Endothelial cell of umbilical vein (primary cell): ENCODE measurements at regions not wholly inside any gene's neighbourhood (a gene's known extent, or its start where the extent isn't known, plus 50 kb on each side); places are given as distances from the start of the nearest gene placed in this dataset.

ENCODE experiments used
- BruUV-seq: library from RNA; stranded (reverse); fragments of 400-500 nt; replicated peaks from 2 replicates; lab custom pipeline; 2021; lab: Mats Ljungman, UMichigan
- CTCF ChIA-PET: fragments of 300-600, 350-600 bp; sonication (Branson Sonifier 250); formaldehyde crosslinking; loops from one replicate; lab custom pipeline; 2021; ENCODE audit warnings: antibody characterized with exemption, inconsistent platforms; lab: Charles Lee
- POLR2A ChIA-PET: fragments of 300-600, 350-600 bp; sonication (Branson Sonifier 250); formaldehyde crosslinking; loops from one replicate; lab custom pipeline; 2021; ENCODE audit warnings: antibody characterized with exemption, inconsistent platforms; lab: Charles Lee
- DNase-seq: peaks from one replicate; pipeline ENCODE4 v3.0.0-alpha.2; 2011; ENCODE audit warnings: low read depth, low spot score
- FAIRE-seq: peaks from 2 replicates; lab custom pipeline; 2011; peaks lifted over from hg19 to GRCh38; lab: Jason Lieb, UNC
- H2AFZ ChIP-seq: 2 replicates; pipeline ENCODE4 v1.6.0; 2012; ENCODE audit warnings: low read depth, low read length, control low read depth, inconsistent platforms
- H3K27ac ChIP-seq: 2 replicates; pipeline ENCODE4 v1.5.1; 2011; ENCODE audit warnings: low read depth, mild to moderate bottlenecking, control low read depth, low read length, moderate library complexity; ENCODE audit not compliant: insufficient read depth
- H3K27me3 ChIP-seq, 2 experiments: 2 replicates each; pipeline versions ENCODE4 v1.6.0 to v1.6.1; 2011; ENCODE audit warnings: low read length in 2 of 2, mixed read lengths in 1 of 2; ENCODE audit not compliant: control insufficient read depth in 2 of 2, insufficient read depth in 2 of 2
- H3K36me3 ChIP-seq, 2 experiments: 2 replicates in 1 of 2; 3 replicates in 1 of 2; pipeline ENCODE4 v1.5.1; 2011; ENCODE audit warnings: low read length in 2 of 2, mild to moderate bottlenecking in 1 of 2, moderate library complexity in 1 of 2; ENCODE audit not compliant: control insufficient read depth in 2 of 2, insufficient read depth in 2 of 2; ENCODE audit errors: extremely low read depth in 1 of 2
- H3K4me1 ChIP-seq: 3 replicates; pipeline ENCODE4 v1.5.1; 2011; ENCODE audit warnings: mild to moderate bottlenecking, low read length; ENCODE audit not compliant: control insufficient read depth, insufficient read depth; ENCODE audit errors: extremely low read depth
- H3K4me2 ChIP-seq: 2 replicates; pipeline ENCODE4 v1.6.1; 2011; ENCODE audit warnings: low read length, control low read depth, mixed read lengths; ENCODE audit not compliant: insufficient read depth
- H3K4me3 ChIP-seq, 3 experiments: fragments of 200-600 bp in 1 of 3; sonication (generic), shearing (Covaris generic) in 1 of 3; replicated peaks in 1 of 3; 2 replicates each; pipeline ENCODE4 v1.5.1; 2011 to 2016; ENCODE audit warnings: control low read depth in 3 of 3, low read length in 3 of 3, mild to moderate bottlenecking in 2 of 3, inconsistent platforms in 1 of 3, low read depth in 1 of 3, moderate library complexity in 1 of 3; ENCODE audit not compliant: insufficient read depth in 1 of 3
- H3K79me2 ChIP-seq: 2 replicates; pipeline ENCODE4 v1.6.0; 2012; ENCODE audit warnings: low read length, inconsistent platforms; ENCODE audit not compliant: control insufficient read depth, insufficient read depth
- H3K9ac ChIP-seq: replicated peaks from 2 replicates; pipeline ENCODE3; 2011; ENCODE audit warnings: low read length, control low read depth; ENCODE audit not compliant: insufficient read depth; ENCODE audit errors: extremely low read depth
- H3K9me1 ChIP-seq: replicated peaks from 3 replicates; pipeline ENCODE4 v1.6.0; 2011; ENCODE audit warnings: mild to moderate bottlenecking, low read length; ENCODE audit not compliant: control insufficient read depth, insufficient read depth; ENCODE audit errors: extremely low read depth
- H3K9me3 ChIP-seq: replicated peaks from 2 replicates; pipeline ENCODE4 v1.5.1; 2012; ENCODE audit warnings: low read length, inconsistent platforms; ENCODE audit not compliant: control insufficient read depth, insufficient read depth
- H4K20me1 ChIP-seq: replicated peaks from 2 replicates; pipeline ENCODE3; 2011; ENCODE audit warnings: mild to moderate bottlenecking, low read length; ENCODE audit not compliant: control insufficient read depth, insufficient read depth; ENCODE audit errors: extremely low read depth
- EZH2 ChIP-seq: IDR thresholded peaks from 2 replicates; pipeline ENCODE4 v1.6.1; 2012; ENCODE audit warnings: borderline replicate concordance, low read depth, mild to moderate bottlenecking, moderate library complexity, low read length, inconsistent platforms; ENCODE audit not compliant: severe bottlenecking
- FOS ChIP-seq: IDR thresholded peaks from 2 replicates; pipeline ENCODE4 v1.6.1; 2011; ENCODE audit warnings: mild to moderate bottlenecking, low read length, moderate library complexity, borderline replicate concordance; ENCODE audit not compliant: insufficient read depth
- GATA2 ChIP-seq: IDR thresholded peaks from 2 replicates; pipeline ENCODE4 v1.7.0; 2011; ENCODE audit warnings: low read depth, mild to moderate bottlenecking, moderate library complexity, mixed read lengths, low read length; ENCODE audit not compliant: insufficient read length, insufficient read depth
- JUN ChIP-seq: IDR thresholded peaks from 2 replicates; pipeline ENCODE4 v1.6.1; 2011; ENCODE audit warnings: borderline replicate concordance, low read depth; ENCODE audit not compliant: insufficient read length, insufficient read depth
- MAX ChIP-seq: IDR thresholded peaks from 2 replicates; pipeline ENCODE4 v1.6.1; 2011; ENCODE audit not compliant: insufficient read depth, insufficient read length
- MYC ChIP-seq: IDR thresholded peaks from one replicate; pipeline ENCODE4 v1.6.1; 2011; ENCODE audit warnings: mild to moderate bottlenecking, low read depth, low read length
- POLR2A ChIP-seq: IDR thresholded peaks from 2 replicates; pipeline ENCODE4 v1.6.1; 2012; ENCODE audit warnings: low read depth, mild to moderate bottlenecking, control low read depth, low read length
- POLR2AphosphoS5 ChIP-seq: IDR thresholded peaks from 2 replicates; pipeline ENCODE4 v1.6.1; 2012; ENCODE audit warnings: low read depth, mild to moderate bottlenecking, control low read depth, low read length, moderate library complexity; ENCODE audit not compliant: insufficient read depth
- dilution Hi-C: fragments of 300-500 bp; cut with MboI; formaldehyde crosslinking; loops from one replicate; pipeline ENCODE4 v1.15.0; 2019; ENCODE audit warnings: low sequenced_read_pairs; ENCODE audit not compliant: extremely low pct_ligation_motif_present
- intact Hi-C: fragments of 100-400 bp; cut with micrococcal nuclease; formaldehyde crosslinking; loops from one replicate; pipeline ENCODE4 v1.10.0; 2022
- TF ChIP-seq, protein P1 (sequence below), 2 donors: IDR thresholded peaks; 1 replicate in 1 of 2; 2 replicates in 1 of 2; pipeline ENCODE4 v1.5.1; 2011; ENCODE audit warnings: low read length in 2 of 2, mild to moderate bottlenecking in 2 of 2, moderate library complexity in 2 of 2, control low read depth in 1 of 2, inconsistent platforms in 1 of 2, low read depth in 1 of 2; ENCODE audit not compliant: insufficient read depth in 1 of 2; ENCODE audit errors: extremely low read depth in 1 of 2

DNA sequence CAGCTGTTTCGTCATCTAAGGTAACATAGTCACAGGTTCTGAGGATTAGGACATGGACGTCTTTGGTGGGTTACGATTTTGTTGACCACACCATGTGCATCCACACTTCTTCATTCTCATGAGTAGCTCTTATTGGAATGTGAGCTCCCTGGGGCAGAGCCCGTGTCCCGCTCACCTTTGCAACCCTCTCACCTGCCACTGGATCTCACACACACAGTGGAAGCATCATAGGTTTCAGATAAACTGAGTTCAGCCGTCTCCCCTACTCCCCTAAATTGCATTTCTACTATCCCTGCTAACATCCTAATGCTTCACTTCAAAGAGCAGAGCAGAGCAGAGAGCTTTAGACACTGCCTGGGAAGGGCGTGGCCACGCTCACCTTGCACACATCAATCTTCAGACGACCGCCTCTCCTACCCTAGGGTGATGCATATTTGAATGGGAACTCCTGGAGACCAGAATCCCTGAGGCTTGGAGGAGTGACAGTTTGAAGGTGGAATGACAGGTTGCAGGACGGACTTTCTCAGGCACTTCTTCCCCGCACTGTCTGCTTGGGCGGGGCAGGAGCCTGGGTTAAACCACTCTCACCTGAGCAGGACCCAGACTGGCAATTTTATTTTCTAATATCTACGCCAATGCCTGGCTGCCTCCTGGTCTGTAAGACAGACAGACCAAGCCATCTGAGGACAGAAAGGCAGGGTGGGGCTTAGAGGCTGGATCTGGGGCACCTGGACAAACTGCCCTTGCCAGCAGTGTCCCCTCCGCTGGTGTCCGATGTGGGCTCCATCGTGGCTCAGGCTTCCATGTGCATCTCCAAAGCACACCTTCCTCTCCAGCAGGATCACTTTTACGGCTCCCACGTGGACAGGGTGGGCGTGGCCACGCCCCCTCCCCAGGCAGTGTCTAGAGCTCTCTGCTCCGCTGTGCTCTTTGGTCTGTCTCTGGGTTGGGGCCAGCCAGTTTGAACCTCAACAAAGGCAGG is 229.5 kb upstream of the COPS8 start:
- POLR2A ChIA-PET = no interaction called here
- H3K9me1 ChIP-seq = no peaks in the 10 kb centered on the region
- FAIRE-seq (no peak), DNase-seq (no peak)
- no peaks in the 10 kb centered on the region for H3K9me3 ChIP-seq
- H3K27me3 ChIP-seq = no peaks in the 10 kb centered on the region
- H2AFZ ChIP-seq = no peak overlapping the region
- no peak overlapping the region for H3K27ac ChIP-seq
- CTCF ChIA-PET = no interaction called here
- no peak overlapping the region for H3K4me3 ChIP-seq
- H3K79me2 ChIP-seq = no peaks in the 10 kb centered on the region
- intact Hi-C loops = no loop called here
- no peak overlapping the region for H3K9ac ChIP-seq
- H3K4me1 ChIP-seq = peaks cover 8% of the 10 kb centered on the region
- H3K36me3 ChIP-seq = no peaks in the 10 kb centered on the region
- no TSS peak for BruUV-seq
- dilution Hi-C loops = no loop called here
- TF ChIP-seq POLR2AphosphoS5 (no peak), FOS (no peak), GATA2 (no peak), MAX (no peak), EZH2 (no peak), POLR2A (no peak), MYC (no peak), JUN (no peak)
- TF ChIP-seq, protein P1, sequence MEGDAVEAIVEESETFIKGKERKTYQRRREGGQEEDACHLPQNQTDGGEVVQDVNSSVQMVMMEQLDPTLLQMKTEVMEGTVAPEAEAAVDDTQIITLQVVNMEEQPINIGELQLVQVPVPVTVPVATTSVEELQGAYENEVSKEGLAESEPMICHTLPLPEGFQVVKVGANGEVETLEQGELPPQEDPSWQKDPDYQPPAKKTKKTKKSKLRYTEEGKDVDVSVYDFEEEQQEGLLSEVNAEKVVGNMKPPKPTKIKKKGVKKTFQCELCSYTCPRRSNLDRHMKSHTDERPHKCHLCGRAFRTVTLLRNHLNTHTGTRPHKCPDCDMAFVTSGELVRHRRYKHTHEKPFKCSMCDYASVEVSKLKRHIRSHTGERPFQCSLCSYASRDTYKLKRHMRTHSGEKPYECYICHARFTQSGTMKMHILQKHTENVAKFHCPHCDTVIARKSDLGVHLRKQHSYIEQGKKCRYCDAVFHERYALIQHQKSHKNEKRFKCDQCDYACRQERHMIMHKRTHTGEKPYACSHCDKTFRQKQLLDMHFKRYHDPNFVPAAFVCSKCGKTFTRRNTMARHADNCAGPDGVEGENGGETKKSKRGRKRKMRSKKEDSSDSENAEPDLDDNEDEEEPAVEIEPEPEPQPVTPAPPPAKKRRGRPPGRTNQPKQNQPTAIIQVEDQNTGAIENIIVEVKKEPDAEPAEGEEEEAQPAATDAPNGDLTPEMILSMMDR (IDR thresholded peaks at IDR 0.05; ENCODE audit: extremely low read depth in 1 of 2, insufficient read depth in 1 of 2, low read depth in 1 of 2, low read length in 2 of 2) = no peak
- no peak overlapping the region for H3K4me2 ChIP-seq
- no peaks in the 10 kb centered on the region for H4K20me1 ChIP-seq
